Fibroblast of lung (primary cell): ENCODE measurements at regions not wholly inside any gene's neighbourhood (a gene's known extent, or its start where the extent isn't known, plus 50 kb on each side); places are given as distances from the start of the nearest gene placed in this dataset.

ENCODE experiments used
- DNase-seq, 2 donors: peaks; one replicate each; pipeline versions ENCODE4 v3.0.0 to v3.0.0-alpha.2; 2010; ENCODE audit warnings: low read depth in 2 of 2
- H2AFZ ChIP-seq: 2 replicates; pipeline ENCODE4 v1.5.1; 2012; ENCODE audit warnings: low read length, control low read depth, inconsistent platforms
- H3K27ac ChIP-seq: 2 replicates; pipeline ENCODE4 v1.5.1; 2011; ENCODE audit warnings: low read length, control low read depth; ENCODE audit not compliant: insufficient read depth
- H3K27me3 ChIP-seq: 2 replicates; pipeline ENCODE4 v1.5.1; 2011; ENCODE audit warnings: mild to moderate bottlenecking, low read length; ENCODE audit not compliant: control insufficient read depth, insufficient read depth
- H3K36me3 ChIP-seq: 2 replicates; pipeline ENCODE4 v1.5.1; 2011; ENCODE audit warnings: low read length; ENCODE audit not compliant: control insufficient read depth, insufficient read depth
- H3K4me1 ChIP-seq: 2 replicates; pipeline ENCODE4 v1.5.1; 2011; ENCODE audit warnings: low read length; ENCODE audit not compliant: control insufficient read depth, insufficient read depth; ENCODE audit errors: extremely low read depth
- H3K4me2 ChIP-seq: 2 replicates; pipeline ENCODE4 v1.5.1; 2011; ENCODE audit warnings: low read length, control low read depth; ENCODE audit not compliant: insufficient read depth; ENCODE audit errors: extremely low read depth
- H3K4me3 ChIP-seq, 4 experiments: fragments of 200-600 bp in 1 of 4; sonication (generic) in 1 of 4; replicated peaks in 1 of 4; 2 replicates each; pipeline ENCODE4 v1.5.1; 2011 to 2016; ENCODE audit warnings: low read length in 4 of 4, low read depth in 3 of 4, mild to moderate bottlenecking in 3 of 4, control low read depth in 2 of 4, inconsistent platforms in 1 of 4, mixed read lengths in 1 of 4; ENCODE audit not compliant: insufficient read depth in 1 of 4; ENCODE audit errors: control extremely low read depth in 1 of 4
- H3K79me2 ChIP-seq: 2 replicates; pipeline ENCODE4 v1.5.1; 2012; ENCODE audit warnings: mild to moderate bottlenecking, low read length, inconsistent platforms; ENCODE audit not compliant: control insufficient read depth, insufficient read depth
- H3K9ac ChIP-seq: 2 replicates; pipeline ENCODE4 v1.5.1; 2011; ENCODE audit warnings: mild to moderate bottlenecking, low read length, control low read depth; ENCODE audit not compliant: insufficient read depth
- H3K9me3 ChIP-seq: 2 replicates; pipeline ENCODE4 v1.5.1; 2012; ENCODE audit warnings: low read depth, low read length; ENCODE audit not compliant: control insufficient read depth, insufficient read depth
- H4K20me1 ChIP-seq: 2 replicates; pipeline ENCODE4 v1.5.1; 2011; ENCODE audit warnings: low read length; ENCODE audit not compliant: control insufficient read depth, insufficient read depth; ENCODE audit errors: extremely low read depth
- CTCF ChIP-seq, 2 donors: IDR thresholded peaks in 1 of 2; conservative IDR thresholded peaks in 1 of 2; 1 replicate in 1 of 2; 2 replicates in 1 of 2; pipeline ENCODE4 v1.5.1; 2011 to 2012; ENCODE audit warnings: low read length in 2 of 2, control low read depth in 1 of 2, inconsistent platforms in 1 of 2, low read depth in 1 of 2, mild to moderate bottlenecking in 1 of 2
- EZH2 ChIP-seq: IDR thresholded peaks from 2 replicates; pipeline ENCODE4 v1.5.1; 2012; ENCODE audit warnings: low read length, control low read depth, mild to moderate bottlenecking; ENCODE audit errors: missing control alignments

- Histone ChIP-seq H2AFZ (no peak overlapping the region), H3K27me3 (no peaks in the 10 kb centered on the region), H3K27ac (no peak overlapping the region), H3K79me2 (no peaks in the 10 kb centered on the region), H3K9ac (no peak overlapping the region), H3K36me3 (no peaks in the 10 kb centered on the region), H4K20me1 (no peaks in the 10 kb centered on the region), H3K4me3 (no peak overlapping the region), H3K9me3 (no peaks in the 10 kb centered on the region), H3K4me2 (no peak overlapping the region), H3K4me1 (no peaks in the 10 kb centered on the region)
- TF ChIP-seq EZH2, result no peak
- no peak for TF ChIP-seq CTCF (conservative IDR thresholded peaks at IDR 0.05 in 1 of 2, IDR thresholded peaks at IDR 0.05 in 1 of 2; ENCODE audit: low read depth in 1 of 2, low read length in 2 of 2)
- DNase-seq, result no peak
Measured at GRCh38 chr3:10697918-10698317, 118.1 kb upstream of the SLC6A11 start.

- no peak overlapping the region for H3K9ac ChIP-seq
- H3K4me1 ChIP-seq, result no peaks in the 10 kb centered on the region
- no peak overlapping the region for H3K4me3 ChIP-seq
- H3K4me2 ChIP-seq, result no peak overlapping the region
- no peaks in the 10 kb centered on the region for H3K36me3 ChIP-seq
- no peak overlapping the region for H3K27ac ChIP-seq
- H3K9me3 ChIP-seq, result no peaks in the 10 kb centered on the region
- no peak for DNase-seq
- H2AFZ ChIP-seq, result no peak overlapping the region
- H3K27me3 ChIP-seq, result peaks cover 4% of the 10 kb centered on the region
- no peak for TF ChIP-seq CTCF (conservative IDR thresholded peaks at IDR 0.05 in 1 of 2, IDR thresholded peaks at IDR 0.05 in 1 of 2; ENCODE audit: low read depth in 1 of 2, low read length in 2 of 2)
- no peak for TF ChIP-seq EZH2
- H3K79me2 ChIP-seq, result no peaks in the 10 kb centered on the region
- H4K20me1 ChIP-seq, result no peaks in the 10 kb centered on the region
Measured at GRCh38 chr3:10700821-10701220, 115.2 kb upstream of the SLC6A11 start.

- Histone ChIP-seq H3K4me2 (no peak overlapping the region), H3K27ac (no peak overlapping the region), H3K27me3 (peaks cover 11% of the 10 kb centered on the region), H3K36me3 (no peaks in the 10 kb centered on the region), H3K9ac (no peak overlapping the region), H2AFZ (no peak overlapping the region), H4K20me1 (no peaks in the 10 kb centered on the region), H3K4me3 (no peak overlapping the region), H3K4me1 (no peaks in the 10 kb centered on the region), H3K9me3 (no peaks in the 10 kb centered on the region), H3K79me2 (no peaks in the 10 kb centered on the region)
- TF ChIP-seq EZH2, result no peak
- no peak for DNase-seq
Measured at GRCh38 chr3:10702961-10703740, 112.9 kb upstream of the SLC6A11 start.
